Coronary artery (tissue), 2 donors: ENCODE measurements at regions not wholly inside any gene's neighbourhood (a gene's known extent, or its start where the extent isn't known, plus 50 kb on each side); places are given as distances from the start of the nearest gene placed in this dataset.

Experiments
- DNase-seq: peaks from one replicate; pipeline ENCODE4 v3.0.0-alpha.2; 2017; ENCODE audit warnings: low spot score
- H3K27ac ChIP-seq, 2 donors: fragments of 200-600 bp; sonication (generic); one replicate each; pipeline ENCODE4 v1.5.1; 2016 to 2019
- H3K4me3 ChIP-seq: fragments of 200-600 bp; sonication (generic); 2 replicates; pipeline ENCODE4 v1.5.1; 2016; ENCODE audit warnings: mild to moderate bottlenecking, moderate library complexity
- CTCF ChIP-seq: fragments of 200-600 bp; sonication (generic); IDR thresholded peaks from one replicate; pipeline ENCODE4 v1.5.1; 2019; ENCODE audit warnings: antibody characterized with exemption

- no peak for DNase-seq
- no peak for TF ChIP-seq CTCF
- Histone ChIP-seq H3K27ac (no peak overlapping the region), H3K4me3 (no peak overlapping the region)
These were observed 293.6 kb upstream of the PCDH20 start for GRCh38 chr13:61709258-61709657.

GRCh38 chr13:61706899-61707298 lies 291.2 kb upstream of the PCDH20 start:
- Histone ChIP-seq H3K27ac (no peak overlapping the region), H3K4me3 (no peak overlapping the region)
- no peak for TF ChIP-seq CTCF
- no peak for DNase-seq

- no peak for DNase-seq
- Histone ChIP-seq H3K27ac (no peak overlapping the region), H3K4me3 (no peak overlapping the region)
- TF ChIP-seq CTCF: no peak
These were observed 285.0 kb upstream of the PCDH20 start for GRCh38 chr13:61700620-61701019.

GRCh38 chr13:61700181-61700580 lies 284.5 kb upstream of the PCDH20 start:
- DNase-seq: no peak
- TF ChIP-seq CTCF: no peak
- H3K4me3 ChIP-seq: no peak overlapping the region
- H3K27ac ChIP-seq: no peak overlapping the region

- no peak overlapping the region for H3K4me3 ChIP-seq
- DNase-seq: no peak
- H3K27ac ChIP-seq: no peak overlapping the region
- TF ChIP-seq CTCF: no peak
These were observed 281.0 kb upstream of the PCDH20 start for GRCh38 chr13:61696676-61697075.

- Histone ChIP-seq H3K27ac (no peak overlapping the region), H3K4me3 (no peak overlapping the region)
- DNase-seq: no peak
- no peak for TF ChIP-seq CTCF
These were observed 279.5 kb upstream of the PCDH20 start for GRCh38 chr13:61695147-61695546.

GRCh38 chr13:61692691-61693090 lies 277.0 kb upstream of the PCDH20 start:
- Histone ChIP-seq H3K27ac (no peak overlapping the region), H3K4me3 (no peak overlapping the region)
- DNase-seq: no peak
- no peak for TF ChIP-seq CTCF
